ENCODE measurements at regions not wholly inside any gene's neighbourhood (a gene's known extent, or its start where the extent isn't known, plus 50 kb on each side); places are given as distances from the start of the nearest gene placed in this dataset.

DNA sequence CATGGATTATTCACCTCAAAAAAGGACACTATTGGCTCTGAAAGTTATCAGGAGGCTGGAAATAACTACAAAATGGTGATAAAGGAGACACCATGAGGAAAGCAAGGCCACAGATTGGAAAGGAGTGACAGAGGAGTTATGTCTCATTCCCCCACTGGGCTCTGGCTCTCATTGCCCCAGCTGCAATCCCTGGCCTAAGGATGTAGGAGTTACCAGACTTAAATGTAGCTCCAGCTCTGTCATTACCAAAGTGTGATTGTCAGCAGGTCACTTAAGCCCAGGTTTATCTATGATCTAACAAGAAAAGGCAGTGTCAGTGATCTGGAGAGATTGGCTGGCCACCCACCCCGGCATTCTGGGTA is 1228.2 kb upstream of the DDX18 start:
- no peak overlapping the region for H3K23ac ChIP-seq (ENCODE audit: insufficient read length)
- no peaks in the 10 kb centered on the region for H4K20me1 ChIP-seq (replicated peaks in 1 of 2; ENCODE audit: control insufficient read depth in 1 of 2, insufficient read depth in 2 of 2, low read length in 2 of 2)
- H3K4me2 ChIP-seq (ENCODE audit: insufficient read depth in 1 of 2, low read depth in 2 of 2, low read length in 2 of 2), result no peak overlapping the region
- H2BK15ac ChIP-seq (ENCODE audit: low read length), result no peak overlapping the region
- H3K4me3 ChIP-seq (ENCODE audit: extremely low read depth in 1 of 4, insufficient read depth in 2 of 4, low read depth in 3 of 4, low read length in 4 of 4), result no peak overlapping the region
- no peaks in the 10 kb centered on the region for H3K23me2 ChIP-seq (ENCODE audit: low read depth, low read length)
- ChIA-PET CTCF (ENCODE audit: partially characterized antibody) (no interaction called here), POLR2A (ENCODE audit: partially characterized antibody) (no interaction called here)
- H2BK20ac ChIP-seq (ENCODE audit: low read length), result no peak overlapping the region
- H3K9me3 ChIP-seq (ENCODE audit: insufficient read depth in 2 of 2, low read depth in 1 of 2, low read length in 1 of 2), result peaks cover 0 to 7% of the 10 kb centered on the region in 2 experiments; a peak in 1 of 4 replicates
- no peak overlapping the region for H2BK12ac ChIP-seq (ENCODE audit: low read depth, low read length)
- no peak overlapping the region for H3K4ac ChIP-seq (replicated peaks; ENCODE audit: insufficient read length, low read depth, low read length)
- H4K8ac ChIP-seq (ENCODE audit: extremely low read depth, insufficient read depth, low read length), result no peak overlapping the region
- H4K5ac ChIP-seq (ENCODE audit: insufficient read length, low read depth, low read length), result no peak overlapping the region
- H2BK5ac ChIP-seq (ENCODE audit: low read depth, low read length), result no peak overlapping the region
- H3K56ac ChIP-seq (replicated peaks; ENCODE audit: insufficient read length, low read depth, low read length), result no peak overlapping the region
- TF ChIP-seq CHD2 (IDR thresholded peaks at IDR 0.05; ENCODE audit: low read length) (no peak), TAF1 (IDR thresholded peaks at IDR 0.05; ENCODE audit: low read depth, low read length) (no peak), E2F6 (IDR thresholded peaks at IDR 0.05) (no peak), KDM1A (IDR thresholded peaks at IDR 0.05; ENCODE audit: borderline replicate concordance, low read length) (no peak), SAP30 (IDR thresholded peaks at IDR 0.05; ENCODE audit: insufficient read depth, insufficient replicate concordance, low read length) (no peak), EGR1 (IDR thresholded peaks at IDR 0.05; ENCODE audit: borderline replicate concordance, low read depth, low read length) (no peak), TBP (IDR thresholded peaks at IDR 0.05; ENCODE audit: low read depth, low read length) (no peak), NANOG (IDR thresholded peaks at IDR 0.05; ENCODE audit: insufficient read depth, low read depth, low read length, poor library complexity, severe bottlenecking) (no peak), RFX5 (IDR thresholded peaks at IDR 0.05; ENCODE audit: borderline replicate concordance, low read depth, low read length) (no peak), CBX5 (IDR thresholded peaks at IDR 0.05; ENCODE audit: low read depth, low read length) (no peak), POLR2AphosphoS5 (IDR thresholded peaks at IDR 0.05; ENCODE audit: low read depth, low read length) (no peak), HDAC2 (IDR thresholded peaks at IDR 0.05; ENCODE audit: borderline replicate concordance in 1 of 2, low read depth in 2 of 2, low read length in 2 of 2) (no peak), RBBP5 (IDR thresholded peaks at IDR 0.05; ENCODE audit: borderline replicate concordance, low read depth, low read length) (no peak)
- DNase-seq (ENCODE audit: low read depth in 1 of 2, low spot score in 2 of 2), result no peak
- H3K79me1 ChIP-seq (ENCODE audit: low read depth, low read length), result no peaks in the 10 kb centered on the region
- H4K91ac ChIP-seq (replicated peaks; ENCODE audit: insufficient read length, low read length), result no peak overlapping the region
- H3K4me1 ChIP-seq (replicated peaks in 1 of 4; ENCODE audit: control insufficient read depth in 3 of 4, insufficient read depth in 4 of 4, low read length in 3 of 4), result no peaks in the 10 kb centered on the region
- no peak overlapping the region for H3K14ac ChIP-seq (ENCODE audit: insufficient read length)
- H3K27ac ChIP-seq (ENCODE audit: low read depth, low read length), result no peak overlapping the region
- no peaks in the 10 kb centered on the region for H3K79me2 ChIP-seq (ENCODE audit: control insufficient read depth in 1 of 2, insufficient read depth in 2 of 2, low read length in 2 of 2)
- H2AK5ac ChIP-seq (ENCODE audit: low read depth, low read length), result no peak overlapping the region
- H3K9ac ChIP-seq (replicated peaks in 1 of 4; ENCODE audit: extremely low read depth in 1 of 4, low read depth in 3 of 4, low read length in 3 of 4), result no peak overlapping the region
- WGBS, 2 experiments (ENCODE audit: extremely low coverage in 1 of 2, insufficient coverage in 1 of 2, insufficient read length in 1 of 2, insufficient replicate concordance in 2 of 2, low coverage in 1 of 2, low lambda C conversion rate in 2 of 2, missing lambda C conversion rate in 1 of 2), result 81% methylated on average over 1 of the region's 1 CpG; no CpG with 5 or more reads in 1 of the 2 experiments
- no peak overlapping the region; the same call in 1 of the 2 replicates for H2AFZ ChIP-seq (ENCODE audit: low read length)
- no peak overlapping the region for H2BK120ac ChIP-seq (replicated peaks; ENCODE audit: low read depth, low read length)
- no peak overlapping the region for H3K18ac ChIP-seq (ENCODE audit: extremely low read depth, low read length)
- no peaks in the 10 kb centered on the region for H3K27me3 ChIP-seq (replicated peaks in 1 of 4; ENCODE audit: control insufficient read depth in 3 of 4, extremely low read depth in 1 of 4, insufficient read depth in 3 of 4, low read length in 3 of 4)
- H3K36me3 ChIP-seq (ENCODE audit: control insufficient read depth in 2 of 4, insufficient read depth in 4 of 4, low read length in 3 of 4), result no peaks in the 10 kb centered on the region; a peak in 1 of 8 replicates
- no peak for FAIRE-seq

Data from H1 (cell line).